HepG2 (cell line): ENCODE measurements at regions not wholly inside any gene's neighbourhood (a gene's known extent, or its start where the extent isn't known, plus 50 kb on each side); places are given as distances from the start of the nearest gene placed in this dataset.
A peak's percentile ranks its signal among the peaks of the same experiment; 100 is the strongest.
"Not testable (repeated sequence)": the region's sequence is repeated elsewhere in the genome, so short reads cannot be mapped to it uniquely, and the experiment has no call there.

Source experiments
- ATAC-seq: fragments of 200-7000 bp; cut with Tn5 transposase; 3 replicates; pipeline ENCODE4 v1.9.1; 2020; ENCODE audit warnings: mild to moderate bottlenecking, moderate library complexity
- BruUV-seq: library from RNA; stranded (reverse); fragments of 400-500 nt; replicated peaks from 2 replicates; lab custom pipeline; 2021; lab: Mats Ljungman, UMichigan
- CTCF ChIA-PET: fragments of 300-600 bp; formaldehyde crosslinking; extraction: SDS; loops from one replicate; lab custom pipeline; 2021; ENCODE audit warnings: low total read pairs, inconsistent platforms, low intra/inter-chr PET ratio; lab: Yijun Ruan, JAX
- POLR2A ChIA-PET: fragments of 350-600 bp; sonication (Branson Sonifier 250); formaldehyde crosslinking; loops from one replicate; lab custom pipeline; 2020; ENCODE audit warnings: antibody characterized with exemption, inconsistent platforms; lab: Yijun Ruan, JAX
- DNase-seq: peaks from one replicate; pipeline ENCODE4 v3.0.0-alpha.2; 2015; ENCODE audit warnings: low spot score
- FAIRE-seq: peaks from 3 replicates; lab custom pipeline; 2011; peaks lifted over from hg19 to GRCh38; lab: Jason Lieb, UNC
- H2AFZ ChIP-seq: one replicate; pipeline ENCODE4 v1.6.1; 2011; ENCODE audit warnings: low read length, inconsistent platforms
- H3K27ac ChIP-seq: fragments of 300-600 bp; 3 replicates; pipeline ENCODE4 v1.8.0; 2011; ENCODE audit warnings: mixed run types, mild to moderate bottlenecking, mixed read lengths, low read length, inconsistent platforms; ENCODE audit not compliant: insufficient read depth; ENCODE audit errors: extremely low read length
- H3K27me3 ChIP-seq, 2 experiments: fragments of 200-600 bp in 1 of 2; 2 replicates in 1 of 2; 3 replicates in 1 of 2; pipeline versions ENCODE4 v1.6.0 to v1.8.0; 2011; ENCODE audit warnings: low read length in 2 of 2, mild to moderate bottlenecking in 2 of 2, moderate library complexity in 2 of 2, inconsistent platforms in 1 of 2; ENCODE audit not compliant: insufficient read depth in 2 of 2, control insufficient read depth in 1 of 2
- H3K36me3 ChIP-seq, 2 experiments: fragments of 200-600 bp in 1 of 2; replicated peaks in 1 of 2; 2 replicates in 1 of 2; 3 replicates in 1 of 2; pipeline versions ENCODE4 v1.5.1 to v1.8.0; 2011; ENCODE audit warnings: low read length in 2 of 2, inconsistent platforms in 1 of 2; ENCODE audit not compliant: insufficient read depth in 2 of 2, control insufficient read depth in 1 of 2
- H3K4me1 ChIP-seq: 2 replicates; pipeline ENCODE4 v1.5.1; 2012; ENCODE audit warnings: low read length, inconsistent platforms; ENCODE audit not compliant: insufficient read depth
- H3K4me2 ChIP-seq: 2 replicates; pipeline ENCODE4 v1.6.0; 2011; ENCODE audit warnings: low read depth, low read length, inconsistent platforms
- H3K4me3 ChIP-seq, 3 experiments: fragments of 200-600 bp in 1 of 3; sonication (generic), shearing (Covaris generic) in 1 of 3; replicated peaks in 1 of 3; 2 replicates each; pipeline ENCODE4 v1.5.1; 2011 to 2016; ENCODE audit warnings: low read length in 3 of 3, inconsistent platforms in 2 of 3, low read depth in 2 of 3, mild to moderate bottlenecking in 2 of 3, control low read depth in 1 of 3, mixed read lengths in 1 of 3; ENCODE audit not compliant: insufficient read depth in 1 of 3
- H3K79me2 ChIP-seq: one replicate; pipeline ENCODE4 v1.6.1; 2011; ENCODE audit warnings: low read length, inconsistent platforms; ENCODE audit not compliant: insufficient read depth
- H3K9ac ChIP-seq: 2 replicates; pipeline ENCODE4 v1.6.0; 2011; ENCODE audit warnings: mild to moderate bottlenecking, low read depth, low read length, inconsistent platforms; ENCODE audit not compliant: insufficient read depth
- H3K9me3 ChIP-seq: 2 replicates; pipeline ENCODE4 v1.5.1; 2012; ENCODE audit warnings: mild to moderate bottlenecking, low read length
- H4K20me1 ChIP-seq: 2 replicates; pipeline ENCODE4 v1.6.0; 2011; ENCODE audit warnings: inconsistent platforms, mild to moderate bottlenecking, low read length, moderate library complexity; ENCODE audit not compliant: insufficient read depth
- HNF4A ChIP-seq: sonication (generic); formaldehyde crosslinking; IDR thresholded peaks from 2 replicates; pipeline ENCODE4 v1.4.0; 2020; ENCODE audit warnings: missing genetic modification reagents
- ZNF281 ChIP-seq: sonication (generic); formaldehyde crosslinking; IDR thresholded peaks from 2 replicates; pipeline ENCODE4 v1.4.0; 2020; ENCODE audit warnings: missing genetic modification reagents, borderline replicate concordance
- ZNF362 ChIP-seq: sonication (generic); formaldehyde crosslinking; IDR thresholded peaks from 2 replicates; pipeline ENCODE4 v1.4.0; 2020; ENCODE audit warnings: missing genetic modification reagents, mild to moderate bottlenecking, borderline replicate concordance
- ZNF431 ChIP-seq: sonication (generic); formaldehyde crosslinking; IDR thresholded peaks from 2 replicates; pipeline ENCODE4 v1.9.0; 2022; ENCODE audit warnings: missing genetic modification reagents, low read depth, mild to moderate bottlenecking, borderline replicate concordance
- WGBS: methylation state at CpG from one replicate; pipeline ENCODE4 v1.1.6; 2017; ENCODE audit warnings: low lambda C conversion rate; 5-methylcytosine and 5-hydroxymethylcytosine counted together
- in situ Hi-C: cut with HindIII; loops from 2 replicates; pipeline ENCODE4 v1.10.0; 2017; ENCODE audit warnings: low pct_unique_long_range_greater_than_20kb; ENCODE audit not compliant: extremely low pct_ligation_motif_present
- intact Hi-C: fragments of 100-400 bp; cut with micrococcal nuclease; formaldehyde crosslinking; loops from one replicate; pipeline ENCODE4 v1.10.0; 2022; ENCODE audit not compliant: unreplicated experiment

GRCh38 chr6:85227345-85227744 lies 222.5 kb upstream of the NT5E start:
- H3K4me3 ChIP-seq, H3K27me3 ChIP-seq, H2AFZ ChIP-seq, H3K4me1 ChIP-seq, FAIRE-seq, H3K4me2 ChIP-seq, H3K27ac ChIP-seq, ATAC-seq, CTCF ChIA-PET, DNase-seq, POLR2A ChIA-PET, H3K36me3 ChIP-seq, H3K9ac ChIP-seq, intact Hi-C loops, H3K79me2 ChIP-seq, H4K20me1 ChIP-seq, BruUV-seq, in situ Hi-C loops: not testable (repeated sequence)
- peaks cover 21% of the 10 kb centered on the region; the same call in 1 of the 2 replicates for H3K9me3 ChIP-seq
- peak; percentile 68; the same call in 1 of the 2 replicates for TF ChIP-seq ZNF431 (CRISPR knock-in tag)
- WGBS, result 0% methylated on average over 1 of the region's 1 CpG

DNA sequence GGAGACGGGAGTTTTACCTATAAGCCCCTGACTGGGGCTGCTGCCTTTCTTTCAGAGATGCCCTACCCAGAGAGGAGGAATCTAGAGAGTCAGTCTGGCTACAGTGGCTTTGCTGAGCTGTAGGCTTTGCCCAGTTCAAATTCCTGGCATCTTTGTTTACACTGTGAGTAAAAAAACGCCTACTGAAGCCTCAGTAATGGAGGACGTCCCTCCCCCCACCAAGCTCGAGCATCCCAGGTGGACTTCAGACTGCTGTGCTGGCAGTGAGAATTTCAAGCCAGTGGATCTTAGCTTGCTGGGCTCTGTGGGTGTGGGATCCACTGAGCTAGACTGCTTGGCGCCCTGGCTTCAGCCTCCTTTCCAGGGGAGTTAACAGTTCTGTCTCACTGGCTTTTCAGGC lies 237.1 kb upstream of the NT5E start:
- H3K27me3 ChIP-seq, H3K27ac ChIP-seq: not testable (repeated sequence)
- DNase-seq, result peak; percentile 39
- TF ChIP-seq ZNF281 (CRISPR knock-in tag), result peak; percentile 66; the same call in 1 of the 2 replicates
- TF ChIP-seq ZNF362, result peak; percentile 43; the same call in 1 of the 2 replicates
- TF ChIP-seq HNF4A (CRISPR knock-in tag), result peak; percentile 49
- TF ChIP-seq, all 625 proteins: peak for 3; not testable (repeated sequence) for 622
- 0% methylated on average over 1 of the region's 5 CpGs for WGBS
- H4K20me1 ChIP-seq, H3K9ac ChIP-seq, in situ Hi-C loops, H3K79me2 ChIP-seq, H3K9me3 ChIP-seq, BruUV-seq, POLR2A ChIA-PET, H3K4me2 ChIP-seq, H2AFZ ChIP-seq, intact Hi-C loops, H3K4me3 ChIP-seq, FAIRE-seq, H3K4me1 ChIP-seq, CTCF ChIA-PET, H3K36me3 ChIP-seq: not testable (repeated sequence)
- peak; percentile 81 for ATAC-seq
